ENCODE measurements at regions not wholly inside any gene's neighbourhood (a gene's known extent, or its start where the extent isn't known, plus 50 kb on each side); places are given as distances from the start of the nearest gene placed in this dataset.

GRCh38 chr6:87788141-87788540, 86.1 kb upstream of the AKIRIN2 start:
- TF ChIP-seq CTCF (IDR thresholded peaks at IDR 0.05): no peak
- H3K4me3 ChIP-seq: no peak overlapping the region
- ATAC-seq: no peak
- intact Hi-C loops (cut with DNase I): no loop called here
- H3K27ac ChIP-seq: no peak overlapping the region
- no peak for DNase-seq
- H3K36me3 ChIP-seq: no peaks in the 10 kb centered on the region
- peaks cover 0 to 3% of the 10 kb centered on the region in 2 donors for H3K4me1 ChIP-seq
- no peaks in the 10 kb centered on the region for H3K9me3 ChIP-seq
- no peaks in the 10 kb centered on the region for H3K27me3 ChIP-seq

GRCh38 chr6:87785229-87785862, 83.3 kb upstream of the AKIRIN2 start:
- DNase-seq (no peak), ATAC-seq (no peak)
- H3K4me3 ChIP-seq: no peak overlapping the region
- peak overlapping the region in 1 of 2 donors; percentile 29 for H3K27ac ChIP-seq
- no peaks in the 10 kb centered on the region for H3K36me3 ChIP-seq
- intact Hi-C loops (cut with DNase I): no loop called here
- H3K9me3 ChIP-seq: no peaks in the 10 kb centered on the region
- no peaks in the 10 kb centered on the region for H3K27me3 ChIP-seq
- peaks cover 0 to 3% of the 10 kb centered on the region in 2 donors for H3K4me1 ChIP-seq
- no peak for TF ChIP-seq CTCF (IDR thresholded peaks at IDR 0.05)

GRCh38 chr6:87784690-87785089, 82.7 kb upstream of the AKIRIN2 start:
- Histone ChIP-seq H3K9me3 (no peaks in the 10 kb centered on the region), H3K27me3 (no peaks in the 10 kb centered on the region), H3K4me3 (no peak overlapping the region), H3K27ac (peak overlapping the region in 1 of 2 donors; percentile 29), H3K4me1 (peaks cover 0 to 3% of the 10 kb centered on the region in 2 donors), H3K36me3 (no peaks in the 10 kb centered on the region)
- peak; percentile 87 for ATAC-seq
- intact Hi-C loops (cut with DNase I): no loop called here
- no peak for DNase-seq
- no peak for TF ChIP-seq CTCF (IDR thresholded peaks at IDR 0.05)

GRCh38 chr6:87784051-87784450, 82.0 kb upstream of the AKIRIN2 start:
- DNase-seq (no peak), ATAC-seq (no peak)
- H3K9me3 ChIP-seq: no peaks in the 10 kb centered on the region
- no peak overlapping the region for H3K27ac ChIP-seq
- H3K4me1 ChIP-seq: no peaks in the 10 kb centered on the region
- intact Hi-C loops (cut with DNase I): no loop called here
- no peak for TF ChIP-seq CTCF (IDR thresholded peaks at IDR 0.05)
- no peaks in the 10 kb centered on the region for H3K27me3 ChIP-seq
- H3K36me3 ChIP-seq: no peaks in the 10 kb centered on the region
- H3K4me3 ChIP-seq: no peak overlapping the region

- Histone ChIP-seq H3K9me3 (no peaks in the 10 kb centered on the region), H3K4me1 (no peaks in the 10 kb centered on the region), H3K4me3 (no peak overlapping the region), H3K36me3 (no peaks in the 10 kb centered on the region), H3K27me3 (no peaks in the 10 kb centered on the region), H3K27ac (no peak overlapping the region)
- no peak for ATAC-seq
- intact Hi-C loops (cut with DNase I): no loop called here
- no peak for DNase-seq
- TF ChIP-seq CTCF (IDR thresholded peaks at IDR 0.05): no peak
These were observed 77.5 kb upstream of the AKIRIN2 start for GRCh38 chr6:87779542-87779941.

Data from left lung (tissue), 4 donors.